Fibroblast of lung (primary cell): ENCODE measurements at regions not wholly inside any gene's neighbourhood (a gene's known extent, or its start where the extent isn't known, plus 50 kb on each side); places are given as distances from the start of the nearest gene placed in this dataset.
"Not testable (repeated sequence)": the region's sequence is repeated elsewhere in the genome, so short reads cannot be mapped to it uniquely, and the experiment has no call there.

Experiments used
- DNase-seq, 2 donors: peaks; one replicate each; pipeline versions ENCODE4 v3.0.0 to v3.0.0-alpha.2; 2010; ENCODE audit warnings: low read depth in 2 of 2
- H2AFZ ChIP-seq: 2 replicates; pipeline ENCODE4 v1.5.1; 2012; ENCODE audit warnings: low read length, control low read depth, inconsistent platforms
- H3K27ac ChIP-seq: 2 replicates; pipeline ENCODE4 v1.5.1; 2011; ENCODE audit warnings: low read length, control low read depth; ENCODE audit not compliant: insufficient read depth
- H3K27me3 ChIP-seq: 2 replicates; pipeline ENCODE4 v1.5.1; 2011; ENCODE audit warnings: mild to moderate bottlenecking, low read length; ENCODE audit not compliant: control insufficient read depth, insufficient read depth
- H3K36me3 ChIP-seq: 2 replicates; pipeline ENCODE4 v1.5.1; 2011; ENCODE audit warnings: low read length; ENCODE audit not compliant: control insufficient read depth, insufficient read depth
- H3K4me1 ChIP-seq: 2 replicates; pipeline ENCODE4 v1.5.1; 2011; ENCODE audit warnings: low read length; ENCODE audit not compliant: control insufficient read depth, insufficient read depth; ENCODE audit errors: extremely low read depth
- H3K4me2 ChIP-seq: 2 replicates; pipeline ENCODE4 v1.5.1; 2011; ENCODE audit warnings: low read length, control low read depth; ENCODE audit not compliant: insufficient read depth; ENCODE audit errors: extremely low read depth
- H3K4me3 ChIP-seq, 4 experiments: fragments of 200-600 bp in 1 of 4; sonication (generic) in 1 of 4; replicated peaks in 1 of 4; 2 replicates each; pipeline ENCODE4 v1.5.1; 2011 to 2016; ENCODE audit warnings: low read length in 4 of 4, low read depth in 3 of 4, mild to moderate bottlenecking in 3 of 4, control low read depth in 2 of 4, inconsistent platforms in 1 of 4, mixed read lengths in 1 of 4; ENCODE audit not compliant: insufficient read depth in 1 of 4; ENCODE audit errors: control extremely low read depth in 1 of 4
- H3K79me2 ChIP-seq: 2 replicates; pipeline ENCODE4 v1.5.1; 2012; ENCODE audit warnings: mild to moderate bottlenecking, low read length, inconsistent platforms; ENCODE audit not compliant: control insufficient read depth, insufficient read depth
- H3K9ac ChIP-seq: 2 replicates; pipeline ENCODE4 v1.5.1; 2011; ENCODE audit warnings: mild to moderate bottlenecking, low read length, control low read depth; ENCODE audit not compliant: insufficient read depth
- H3K9me3 ChIP-seq: 2 replicates; pipeline ENCODE4 v1.5.1; 2012; ENCODE audit warnings: low read depth, low read length; ENCODE audit not compliant: control insufficient read depth, insufficient read depth
- H4K20me1 ChIP-seq: 2 replicates; pipeline ENCODE4 v1.5.1; 2011; ENCODE audit warnings: low read length; ENCODE audit not compliant: control insufficient read depth, insufficient read depth; ENCODE audit errors: extremely low read depth

DNA sequence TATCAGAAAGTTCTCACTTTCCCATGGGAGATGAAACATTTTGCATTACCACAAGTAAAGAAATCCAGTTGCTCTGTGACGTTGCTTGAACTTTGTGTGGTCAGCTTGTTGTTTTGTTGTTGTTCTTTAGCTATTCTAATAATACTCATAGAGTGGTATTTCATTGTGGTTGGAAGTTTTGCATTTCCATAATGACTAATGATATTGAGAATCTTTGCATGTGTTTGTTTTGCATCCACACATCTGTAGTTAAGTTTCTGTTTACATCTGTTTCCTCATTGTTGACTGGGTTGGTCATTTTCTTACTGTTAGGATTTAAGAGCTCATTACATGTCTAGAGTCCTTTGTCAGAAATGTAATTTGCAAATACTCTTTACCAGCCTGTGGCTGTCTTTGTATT lies 133.2 kb upstream of the LRRC61 start:
- H3K9ac ChIP-seq, H3K27me3 ChIP-seq, H3K9me3 ChIP-seq, DNase-seq, H3K4me1 ChIP-seq, H3K36me3 ChIP-seq, H3K79me2 ChIP-seq, H4K20me1 ChIP-seq, H3K4me3 ChIP-seq, H2AFZ ChIP-seq, H3K4me2 ChIP-seq, H3K27ac ChIP-seq: not testable (repeated sequence)

GRCh38 chr7:150192541-150192940 lies 130.6 kb upstream of the LRRC61 start:
- not testable (repeated sequence) for H3K4me3 ChIP-seq, H3K9ac ChIP-seq, H3K79me2 ChIP-seq, H3K27ac ChIP-seq, H4K20me1 ChIP-seq, H2AFZ ChIP-seq, H3K4me2 ChIP-seq, H3K4me1 ChIP-seq, H3K36me3 ChIP-seq, H3K27me3 ChIP-seq, H3K9me3 ChIP-seq
- peak in 1 of 2 donors; percentile 0 for DNase-seq

DNA sequence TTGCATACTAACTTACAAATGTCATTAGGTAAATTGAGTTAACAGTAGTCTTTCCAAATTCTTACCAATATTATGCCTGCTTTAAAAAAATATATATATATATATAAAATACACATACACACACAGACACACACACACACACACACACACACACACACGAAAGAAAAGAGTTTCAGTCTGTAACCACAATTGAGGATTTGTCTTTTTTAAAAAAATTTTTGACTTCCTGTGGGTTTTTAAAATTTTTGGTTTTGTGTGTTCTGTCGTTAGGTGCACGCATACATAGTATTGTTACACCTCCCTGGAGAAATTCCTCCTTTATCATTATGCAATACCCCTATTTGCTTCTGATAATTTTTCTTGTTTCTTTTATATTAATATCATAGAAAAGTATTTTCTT lies 129.3 kb upstream of the LRRC61 start:
- not testable (repeated sequence) for H3K79me2 ChIP-seq, DNase-seq, H3K4me1 ChIP-seq

More for the DNA sequence above, 129.3 kb upstream of the LRRC61 start:
- not testable (repeated sequence) for H4K20me1 ChIP-seq, H3K36me3 ChIP-seq, H3K27ac ChIP-seq, H3K27me3 ChIP-seq, H3K4me2 ChIP-seq, H2AFZ ChIP-seq, H3K9me3 ChIP-seq, H3K9ac ChIP-seq, H3K4me3 ChIP-seq
